NCI-H146 treated with DMSO at 0.1 percent for 48 hours (cell line): ENCODE measurements at regions not wholly inside any gene's neighbourhood (a gene's known extent, or its start where the extent isn't known, plus 50 kb on each side); places are given as distances from the start of the nearest gene placed in this dataset.
"Not testable (repeated sequence)": the region's sequence is repeated elsewhere in the genome, so short reads cannot be mapped to it uniquely, and the experiment has no call there.

Source experiments
- DNase-seq: peaks from one replicate; lab custom pipeline; 2025; ENCODE audit not compliant: unreplicated experiment; lab: John Stamatoyannopoulos, UW

GRCh38 chr2:139605668-139606067 lies 825.5 kb upstream of the NXPH2 start:
- DNase-seq = no peak

GRCh38 chr2:139600166-139600565 lies 820.0 kb upstream of the NXPH2 start:
- DNase-seq = no peak

DNA sequence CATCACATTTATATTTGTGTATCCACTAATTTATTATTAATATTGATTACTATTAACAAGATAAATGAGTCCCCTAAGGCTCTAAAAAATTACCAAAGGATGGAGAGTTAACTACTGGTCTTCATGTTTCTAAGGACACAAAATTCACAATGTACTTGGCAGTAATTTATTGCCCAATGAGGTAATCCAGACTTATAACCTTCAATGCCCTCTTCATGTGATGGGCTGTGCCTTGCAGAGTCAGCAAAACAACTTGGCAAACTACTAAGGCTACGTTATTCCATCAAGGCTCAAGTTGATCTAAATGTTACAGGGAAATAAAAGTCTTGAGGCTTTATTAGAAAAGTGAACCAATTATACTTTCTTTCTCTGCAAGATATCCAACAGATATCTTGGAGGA lies 804.9 kb upstream of the NXPH2 start:
- no peak for DNase-seq

- no peak for DNase-seq
Measured at GRCh38 chr2:139574371-139574770, 794.2 kb upstream of the NXPH2 start.

DNA sequence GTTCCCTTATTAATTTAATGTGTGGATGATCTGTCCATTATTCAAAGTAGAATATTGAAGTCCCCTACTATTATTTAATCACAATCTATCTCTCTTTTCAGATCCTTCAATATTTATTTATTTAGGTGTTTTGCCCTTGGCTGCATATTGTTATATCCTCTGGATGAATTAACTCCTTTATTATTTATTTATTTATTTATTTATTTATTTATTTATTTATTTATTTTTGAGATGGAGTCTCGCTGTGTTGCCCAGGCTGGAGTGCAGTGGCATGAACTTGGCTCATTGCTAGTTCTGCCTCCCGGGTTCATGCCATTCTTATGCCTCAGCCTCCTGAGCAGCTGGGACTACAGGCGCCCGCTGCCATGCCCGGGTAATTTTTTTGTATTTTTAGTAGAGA lies 776.6 kb upstream of the NXPH2 start:
- DNase-seq = no peak

GRCh38 chr2:139550873-139551272 lies 770.7 kb upstream of the NXPH2 start:
- DNase-seq = no peak

- no peak for DNase-seq
Measured at GRCh38 chr2:139550341-139550740, 770.2 kb upstream of the NXPH2 start.

DNA sequence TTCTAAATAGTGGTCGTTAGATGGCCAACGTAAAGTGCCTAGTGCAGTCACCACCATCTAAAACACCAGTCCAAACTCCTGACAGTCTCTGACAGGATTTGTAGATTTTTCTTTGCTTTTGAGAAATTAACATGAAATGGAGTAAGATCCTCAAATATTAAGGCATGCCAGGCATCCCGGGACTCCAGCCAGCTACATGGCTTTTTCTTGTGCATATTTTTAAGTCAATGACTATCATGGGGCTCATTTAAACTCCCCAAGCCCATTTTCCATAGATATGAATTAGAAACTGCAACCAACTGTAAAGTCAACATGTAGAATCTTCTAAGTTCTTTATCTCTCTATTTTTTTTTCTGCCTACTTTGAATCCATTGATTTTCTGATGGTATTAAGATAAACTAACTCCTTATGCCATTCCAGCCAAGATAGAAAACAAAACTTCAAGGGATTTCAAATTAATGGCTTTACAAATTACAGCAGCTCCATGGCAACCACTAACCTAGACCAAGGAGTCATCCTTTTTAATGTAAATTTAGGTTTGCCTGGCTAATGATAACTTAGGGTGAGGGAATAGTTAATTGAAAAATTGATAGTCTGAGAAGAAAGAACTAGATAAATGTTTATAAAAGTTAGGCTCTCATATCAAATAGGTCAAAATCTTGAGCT lies 764.1 kb upstream of the NXPH2 start:
- DNase-seq = no peak

- not testable (repeated sequence) for DNase-seq
Measured at GRCh38 chr2:139538332-139539020, 758.3 kb upstream of the NXPH2 start.

DNA sequence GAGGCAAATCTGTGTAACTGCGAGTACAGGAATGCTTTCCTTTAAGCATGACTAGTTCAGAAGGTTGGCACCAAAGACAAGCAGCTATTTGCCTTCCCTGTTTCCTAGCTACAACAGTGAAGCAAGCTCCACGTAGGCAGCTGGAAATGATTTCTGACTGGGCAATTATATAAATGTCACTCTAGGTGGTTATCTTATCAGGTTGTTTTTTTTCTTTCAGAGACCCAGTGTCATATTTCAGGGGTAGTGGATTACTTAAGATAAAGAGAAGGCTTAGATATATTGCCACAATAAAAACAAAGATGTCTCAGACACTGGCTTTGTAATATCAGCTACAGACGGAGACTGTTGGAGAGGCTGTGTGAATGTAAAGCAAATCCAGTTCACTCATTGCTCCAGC lies 748.9 kb upstream of the NXPH2 start:
- DNase-seq = peak; percentile 99

- no peak for DNase-seq
Measured at GRCh38 chr2:139526781-139527180, 746.6 kb upstream of the NXPH2 start.

- no peak for DNase-seq
Measured at GRCh38 chr2:139518321-139518720, 738.1 kb upstream of the NXPH2 start.

- DNase-seq = no peak
Measured at GRCh38 chr2:139514951-139515350, 734.8 kb upstream of the NXPH2 start.

GRCh38 chr2:139495851-139496250 lies 715.7 kb upstream of the NXPH2 start:
- peak; percentile 63 for DNase-seq

- DNase-seq = no peak
Measured at GRCh38 chr2:139492131-139492680, 712.0 kb upstream of the NXPH2 start.

DNA sequence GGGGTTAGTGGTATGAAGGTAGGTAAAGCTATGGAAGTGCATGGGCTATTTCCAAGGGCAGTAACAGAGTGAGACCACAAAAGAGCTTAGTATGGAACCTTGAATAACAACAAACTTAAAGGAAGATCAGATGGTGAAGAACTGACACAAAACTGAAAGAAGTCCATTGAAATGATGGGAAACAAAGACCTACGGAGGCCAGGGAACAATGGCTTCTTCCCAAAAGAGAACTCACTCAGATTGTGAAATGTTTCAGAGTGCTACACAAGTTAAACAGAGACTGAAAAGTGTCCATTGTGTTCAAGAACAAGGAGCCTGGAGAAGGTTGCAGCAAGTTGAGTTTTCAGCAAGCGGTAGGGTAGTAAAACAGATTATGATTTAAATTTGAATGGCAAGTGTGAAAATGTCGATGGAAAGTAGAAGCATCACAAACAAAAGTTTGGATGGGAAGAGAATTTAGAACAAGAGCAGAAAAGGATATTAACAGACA lies 700.0 kb upstream of the NXPH2 start:
- no peak for DNase-seq

GRCh38 chr2:139478165-139478914 lies 698.1 kb upstream of the NXPH2 start:
- peak; percentile 48 for DNase-seq

GRCh38 chr2:139477618-139478017 lies 697.4 kb upstream of the NXPH2 start:
- DNase-seq = no peak

GRCh38 chr2:139469985-139470384 lies 689.8 kb upstream of the NXPH2 start:
- peak; percentile 31 for DNase-seq

GRCh38 chr2:139465789-139466188 lies 685.6 kb upstream of the NXPH2 start:
- no peak for DNase-seq

- DNase-seq = no peak
Measured at GRCh38 chr2:139457873-139458272, 677.7 kb upstream of the NXPH2 start.

GRCh38 chr2:139454251-139454650 lies 674.1 kb upstream of the NXPH2 start:
- no peak for DNase-seq
